AG08395 (cell line): ENCODE measurements at regions not wholly inside any gene's neighbourhood (a gene's known extent, or its start where the extent isn't known, plus 50 kb on each side); places are given as distances from the start of the nearest gene placed in this dataset.

Experiments used
- DNase-seq: peaks from one replicate; pipeline ENCODE4 v3.0.0; 2012; ENCODE audit warnings: mixed read lengths, low spot score

- no peak for DNase-seq
Measured at GRCh38 chr7:26048663-26049062, 103.3 kb upstream of the NFE2L3 start.

DNA sequence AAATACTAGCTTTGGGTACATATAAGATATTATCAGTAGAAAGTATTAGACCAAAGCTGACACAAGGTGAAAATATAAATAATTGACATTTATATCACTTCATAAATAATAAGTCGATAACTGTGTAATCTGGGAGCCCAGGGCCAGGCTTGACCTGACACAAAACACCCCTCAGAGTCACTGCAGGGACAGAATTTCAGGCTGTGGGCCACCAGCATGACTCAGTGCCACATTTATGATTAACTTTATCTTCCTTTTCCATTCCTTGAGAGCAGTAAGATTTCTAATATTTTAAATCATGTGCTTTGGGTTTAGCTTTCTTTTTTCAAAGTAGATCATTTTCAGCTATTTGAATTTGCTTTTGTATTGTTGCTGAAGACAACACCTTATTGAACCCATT is 102.9 kb upstream of the NFE2L3 start:
- no peak for DNase-seq

- no peak for DNase-seq
Measured at GRCh38 chr7:26051021-26051420, 101.0 kb upstream of the NFE2L3 start.

DNA sequence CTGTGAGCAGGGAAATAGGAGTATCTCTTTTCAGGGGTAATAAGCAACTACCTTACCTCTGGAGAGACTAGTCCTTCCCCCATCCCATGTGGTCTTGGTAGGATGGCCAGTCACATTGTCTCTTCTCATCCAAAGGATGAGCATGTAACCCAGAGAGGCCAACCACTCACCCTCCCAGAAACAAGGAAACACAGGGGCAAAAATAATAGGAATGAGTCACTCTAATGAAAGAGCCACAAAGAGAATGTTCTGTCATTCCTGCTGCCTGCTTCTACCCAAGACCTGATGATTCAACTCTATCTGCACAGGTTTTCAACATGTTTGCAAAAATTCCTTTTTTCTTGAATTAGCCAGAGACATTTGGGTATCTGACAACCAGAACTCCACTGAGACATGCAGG is 99.3 kb upstream of the NFE2L3 start:
- DNase-seq, result no peak

- DNase-seq, result no peak
Measured at GRCh38 chr7:26054386-26054785, 97.6 kb upstream of the NFE2L3 start.

- no peak for DNase-seq
Measured at GRCh38 chr7:26055241-26055640, 96.8 kb upstream of the NFE2L3 start.

DNA sequence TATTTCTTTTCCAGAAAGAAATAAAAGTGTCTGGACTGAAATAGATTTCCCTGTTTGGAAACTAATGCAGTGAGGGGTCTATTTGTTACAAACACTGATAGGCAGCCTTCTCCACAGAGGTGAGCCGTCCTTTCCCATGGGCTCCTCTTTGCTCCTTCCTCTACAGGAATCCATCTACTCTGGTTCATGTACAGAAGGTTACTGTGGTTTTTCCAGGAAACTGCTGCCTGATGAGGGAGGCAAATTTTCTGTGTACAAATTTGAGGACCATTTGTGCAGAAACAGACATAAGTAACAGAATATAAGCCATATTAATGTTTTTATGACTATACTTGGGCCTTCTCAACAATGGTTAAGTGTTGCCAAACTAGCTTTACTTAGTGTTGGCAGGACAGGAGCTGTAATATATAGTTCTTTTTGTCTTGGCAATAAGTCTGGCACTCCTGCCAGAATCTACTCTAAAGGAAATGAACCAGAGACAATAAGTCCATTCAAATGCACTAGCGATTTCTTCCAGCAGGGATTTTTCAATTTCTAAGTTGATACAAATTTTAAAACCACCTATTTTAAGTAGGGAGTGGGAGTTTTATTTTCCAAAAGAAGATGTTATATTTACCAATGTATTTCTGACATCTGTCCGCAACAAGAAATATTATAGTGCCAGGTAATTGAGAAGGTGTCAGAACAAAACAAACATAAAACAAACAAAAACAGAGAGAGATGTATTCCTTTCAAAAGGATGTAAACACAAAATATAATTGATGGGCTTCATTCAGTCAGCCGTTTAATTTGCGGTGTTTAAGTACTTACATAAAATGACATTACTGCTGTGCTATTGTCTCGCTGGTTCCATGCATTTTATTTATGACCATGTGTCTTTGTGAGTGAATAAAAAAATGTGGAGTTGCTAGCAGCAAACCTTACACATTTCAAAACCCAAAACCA is 91.0 kb upstream of the NFE2L3 start:
- no peak for DNase-seq

GRCh38 chr7:26061678-26062603 is 90.1 kb upstream of the NFE2L3 start:
- DNase-seq, result peak; percentile 59

- no peak for DNase-seq
Measured at GRCh38 chr7:26065652-26066051, 86.3 kb upstream of the NFE2L3 start.

- DNase-seq, result no peak
Measured at GRCh38 chr7:26066736-26067135, 85.3 kb upstream of the NFE2L3 start.

GRCh38 chr7:26070290-26070689 is 81.7 kb upstream of the NFE2L3 start:
- DNase-seq, result no peak

- DNase-seq, result no peak
Measured at GRCh38 chr7:26071622-26072456, 80.2 kb upstream of the NFE2L3 start.

DNA sequence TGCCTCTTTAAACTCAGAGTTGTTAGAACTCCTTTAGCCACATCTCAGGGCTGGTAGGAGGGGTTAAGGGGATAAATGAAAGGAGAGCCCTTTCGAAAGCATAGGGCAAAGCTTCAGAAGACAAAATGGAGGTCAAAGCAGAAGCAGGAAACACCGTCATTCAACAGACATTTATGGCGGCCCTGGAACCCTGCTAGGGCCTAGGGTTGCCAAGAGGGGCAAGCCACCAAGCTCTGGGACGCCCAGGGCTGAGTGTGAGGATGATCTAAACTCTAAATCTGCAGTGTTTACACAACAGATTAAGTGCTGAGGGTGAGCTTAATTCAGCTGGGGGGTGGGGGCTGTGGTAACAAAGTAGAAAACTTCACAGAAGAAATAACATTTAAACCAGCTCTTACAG is 79.0 kb upstream of the NFE2L3 start:
- no peak for DNase-seq

DNA sequence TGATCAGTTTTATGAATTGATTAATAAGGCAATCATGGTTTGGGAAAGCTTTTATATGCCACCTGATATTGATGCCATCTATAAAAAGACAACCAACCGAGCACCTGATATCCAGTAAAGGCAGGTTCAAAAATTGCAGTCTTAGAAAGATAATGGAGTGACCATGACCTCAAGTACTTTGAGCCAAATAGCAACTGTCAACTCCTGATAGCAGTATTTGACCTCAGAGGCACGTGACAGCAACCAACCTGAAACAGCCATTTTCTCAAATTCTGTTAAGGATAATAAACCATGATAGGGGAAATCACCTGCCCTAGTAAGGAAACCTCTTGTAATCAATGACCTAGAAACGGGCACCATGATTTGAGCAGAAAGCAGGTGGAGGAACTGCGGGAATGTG is 77.1 kb upstream of the NFE2L3 start:
- DNase-seq, result no peak

DNA sequence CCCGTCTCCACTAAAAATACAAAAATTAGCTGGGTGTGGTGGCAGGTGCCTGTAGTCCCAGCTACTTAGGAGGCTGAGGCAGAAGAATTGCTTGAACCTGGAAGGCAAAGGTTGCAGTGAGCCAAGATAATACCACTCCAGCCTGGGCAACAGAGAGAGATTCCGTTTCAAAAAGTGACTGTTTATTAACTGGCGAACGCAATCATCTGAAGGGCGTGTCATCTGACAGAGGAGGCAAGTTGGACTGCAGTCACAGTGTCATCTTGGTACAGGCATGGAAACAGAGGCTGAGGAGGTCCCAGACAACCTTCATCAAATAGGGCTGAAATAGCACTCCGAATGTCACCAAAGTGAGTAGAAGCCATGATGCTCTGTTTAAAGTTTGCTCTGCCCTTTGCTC is 75.3 kb upstream of the NFE2L3 start:
- no peak for DNase-seq

GRCh38 chr7:26078437-26079336 is 73.3 kb upstream of the NFE2L3 start:
- DNase-seq, result peak; percentile 34

DNA sequence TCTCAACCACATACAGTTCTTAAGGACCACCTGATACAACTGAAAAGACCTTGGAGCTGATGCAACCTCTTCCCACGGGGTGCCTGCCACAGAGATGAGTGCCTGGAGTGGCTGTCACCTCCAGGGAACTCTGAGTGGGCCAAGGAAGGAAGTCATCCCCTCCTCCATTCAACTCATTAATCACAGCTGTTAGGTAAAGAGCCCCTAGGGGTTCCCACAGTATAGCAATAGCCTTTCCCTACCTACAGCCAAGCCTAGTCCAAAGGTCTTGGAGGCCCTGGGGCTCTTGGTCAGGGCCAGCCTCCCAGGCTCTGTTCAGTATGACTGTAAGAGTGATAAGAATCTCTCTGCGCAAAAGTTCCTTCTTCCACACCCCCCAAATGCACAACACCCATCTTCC is 70.4 kb upstream of the NFE2L3 start:
- DNase-seq, result no peak

GRCh38 chr7:26083113-26083512 is 68.9 kb upstream of the NFE2L3 start:
- no peak for DNase-seq

- DNase-seq, result no peak
Measured at GRCh38 chr7:26084418-26084817, 67.6 kb upstream of the NFE2L3 start.

- no peak for DNase-seq
Measured at GRCh38 chr7:26085771-26086170, 66.2 kb upstream of the NFE2L3 start.
